Transverse colon (tissue), 4 donors: ENCODE measurements at regions not wholly inside any gene's neighbourhood (a gene's known extent, or its start where the extent isn't known, plus 50 kb on each side); places are given as distances from the start of the nearest gene placed in this dataset.

Experiments used
- DNase-seq: peaks from one replicate; pipeline ENCODE4 v3.0.0-alpha.2; 2019
- H3K27ac ChIP-seq, 4 donors: fragments of 200-600 bp; sonication (generic); 2 replicates each; pipeline ENCODE4 v1.5.1; 2016 to 2018; ENCODE audit warnings: inconsistent platforms in 4 of 4
- H3K27me3 ChIP-seq: fragments of 200-600 bp; sonication (generic); 2 replicates; pipeline ENCODE4 v1.5.1; 2017; ENCODE audit warnings: inconsistent platforms
- H3K36me3 ChIP-seq, 4 donors: fragments of 200-600 bp; sonication (generic); 2 replicates each; pipeline ENCODE4 v1.5.1; 2017 to 2019; ENCODE audit warnings: inconsistent platforms in 4 of 4
- H3K4me1 ChIP-seq, 4 donors: fragments of 200-600 bp; sonication (generic); 2 replicates each; pipeline ENCODE4 v1.5.1; 2017 to 2020; ENCODE audit warnings: inconsistent platforms in 4 of 4
- H3K4me3 ChIP-seq, 4 donors: fragments of 200-600 bp; sonication (generic); 1 replicate in 1 of 4; 2 replicates in 3 of 4; pipeline versions ENCODE4 v1.5.1 to v1.6.1; 2017 to 2019; ENCODE audit warnings: inconsistent platforms in 4 of 4
- H3K9me3 ChIP-seq, 2 donors: fragments of 200-600 bp; sonication (generic); 2 replicates each; pipeline ENCODE4 v1.5.1; 2017 to 2019; ENCODE audit warnings: inconsistent platforms in 2 of 2
- CTCF ChIP-seq, 5 experiments: fragments of 200-600 bp in 3 of 5; fragments of 450-650 bp in 2 of 5; sonication (generic) in 3 of 5; IDR thresholded peaks; 1 replicate in 2 of 5; 2 replicates in 3 of 5; pipeline ENCODE4 v1.5.1; 2016 to 2017; ENCODE audit warnings: antibody characterized with exemption in 5 of 5, inconsistent platforms in 3 of 5, mild to moderate bottlenecking in 2 of 5, moderate library complexity in 1 of 5
- EP300 ChIP-seq: sonication (generic); formaldehyde crosslinking; IDR thresholded peaks from one replicate; pipeline ENCODE4 v1.6.1; 2017; ENCODE audit warnings: antibody characterized with exemption, low read depth
- POLR2A ChIP-seq: fragments of 450-650 bp; IDR thresholded peaks from one replicate; pipeline ENCODE4 v1.6.1; 2016; ENCODE audit warnings: antibody characterized with exemption, mild to moderate bottlenecking, moderate library complexity
- POLR2AphosphoS5 ChIP-seq, 3 donors: sonication (generic); formaldehyde crosslinking; IDR thresholded peaks; one replicate each; pipeline ENCODE4 v1.6.1; 2016; ENCODE audit warnings: antibody characterized with exemption in 3 of 3
- WGBS, 2 donors: methylation state at CpG; one replicate each; pipeline ENCODE4 v1.1.5; 2018; ENCODE audit warnings: low coverage in 1 of 2; 5-methylcytosine and 5-hydroxymethylcytosine counted together
- in situ Hi-C, 4 donors: fragments of 200-750 bp; cut with MboI; loops; one replicate each; pipeline versions ENCODE4 v1.15.0 to v1.15.1; 2017; ENCODE audit warnings: low sequenced_read_pairs in 3 of 4, low pct_ligation_motif_present in 1 of 4, low pct_unique_long_range_greater_than_20kb in 1 of 4
- intact Hi-C: fragments of 100-400 bp; cut with DNase I; formaldehyde crosslinking; loops from one replicate; pipeline ENCODE4 v1.15.1; 2023; ENCODE audit warnings: low total_unique reads

GRCh38 chr10:131691481-131692090 lies 209.2 kb upstream of the PPP2R2D start:
- Histone ChIP-seq H3K27ac (no peak overlapping the region), H3K9me3 (no peaks in the 10 kb centered on the region), H3K36me3 (no peaks in the 10 kb centered on the region), H3K27me3 (no peaks in the 10 kb centered on the region), H3K4me1 (no peaks in the 10 kb centered on the region), H3K4me3 (no peak overlapping the region)
- DNase-seq, result no peak
- TF ChIP-seq EP300, result no peak
- no peak for TF ChIP-seq POLR2A
- no peak for TF ChIP-seq CTCF (IDR thresholded peaks at IDR 0.05)
- TF ChIP-seq POLR2AphosphoS5 (IDR thresholded peaks at IDR 0.05), result no peak
- in situ Hi-C loops (no loop called here), intact Hi-C loops (no loop called here)
- 69 to 100% methylated on average over 2 to 15 of the region's 16 CpGs for WGBS, 2 donors

DNA sequence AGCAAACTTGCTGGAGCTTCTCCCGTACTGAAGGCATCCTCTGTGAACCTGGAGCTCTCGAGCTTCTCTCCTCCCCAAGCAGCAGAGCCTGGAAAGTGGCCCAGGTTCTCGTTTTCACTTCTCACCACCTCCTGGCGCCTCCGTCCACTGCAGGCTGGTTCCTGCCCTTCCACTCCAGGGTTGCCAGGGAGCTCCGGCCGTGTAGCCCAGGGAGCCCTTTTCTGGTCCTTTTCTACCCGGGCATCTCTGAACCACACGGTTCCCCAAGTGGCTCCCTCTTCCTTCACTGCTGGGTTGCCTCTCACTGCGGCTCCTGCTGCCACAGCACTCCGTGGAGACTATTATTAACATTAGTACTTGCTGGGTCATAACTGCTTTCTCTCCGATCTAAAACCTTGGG lies 208.6 kb upstream of the PPP2R2D start:
- no peak for DNase-seq
- intact Hi-C loops (no loop called here), in situ Hi-C loops (no loop called here)
- Histone ChIP-seq H3K27me3 (no peaks in the 10 kb centered on the region), H3K27ac (no peak overlapping the region), H3K4me3 (no peak overlapping the region), H3K4me1 (no peaks in the 10 kb centered on the region), H3K36me3 (no peaks in the 10 kb centered on the region), H3K9me3 (no peaks in the 10 kb centered on the region)
- no peak for TF ChIP-seq EP300
- TF ChIP-seq POLR2AphosphoS5 (IDR thresholded peaks at IDR 0.05), result no peak
- no peak for TF ChIP-seq POLR2A
- no peak for TF ChIP-seq CTCF (IDR thresholded peaks at IDR 0.05)
- WGBS, 2 donors, result 65 to 74% methylated on average over 10 to 12 of the region's 12 CpGs

DNA sequence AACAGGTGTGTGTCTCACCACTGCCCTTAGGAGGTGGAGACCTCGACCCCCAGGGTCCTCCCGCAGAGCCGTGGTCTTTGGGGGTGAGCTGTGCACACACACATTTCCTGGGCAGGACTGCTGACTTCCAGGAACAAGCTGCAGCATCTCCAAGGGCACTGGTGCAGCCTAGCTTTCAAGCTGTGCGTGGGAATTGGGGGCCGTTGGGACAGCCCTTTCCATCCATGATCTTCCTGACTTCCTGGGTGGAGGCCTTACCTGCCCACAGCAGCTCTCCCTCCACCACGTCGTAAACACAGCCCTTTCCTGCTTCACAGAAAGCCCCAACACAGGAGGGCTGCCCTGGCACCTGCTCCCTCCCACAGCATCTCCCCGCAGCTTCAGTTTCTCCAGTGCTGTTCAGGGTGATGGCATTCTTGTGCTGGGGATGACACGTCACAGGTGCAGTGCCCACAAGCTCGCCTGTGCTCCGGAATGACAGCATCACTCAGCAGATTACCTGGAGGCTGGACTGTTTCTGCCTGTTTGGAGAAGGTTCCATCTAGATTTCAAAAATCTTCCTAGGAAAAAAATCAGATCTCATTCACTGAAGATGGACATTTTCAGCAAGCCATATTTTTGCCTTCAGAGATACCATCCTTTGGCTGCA lies 208.0 kb upstream of the PPP2R2D start:
- no peak for TF ChIP-seq EP300
- no peak for TF ChIP-seq POLR2A
- no peak for TF ChIP-seq POLR2AphosphoS5 (IDR thresholded peaks at IDR 0.05)
- no peak for TF ChIP-seq CTCF (IDR thresholded peaks at IDR 0.05)
- H3K27ac ChIP-seq, result no peak overlapping the region
- H3K27me3 ChIP-seq, result no peaks in the 10 kb centered on the region
- intact Hi-C loops, result no loop called here
- H3K4me3 ChIP-seq, result no peak overlapping the region
- H3K36me3 ChIP-seq, result no peaks in the 10 kb centered on the region
- no peak for DNase-seq
- in situ Hi-C loops, result no loop called here
- H3K4me1 ChIP-seq, result no peaks in the 10 kb centered on the region
- no peaks in the 10 kb centered on the region for H3K9me3 ChIP-seq
- WGBS, 2 donors, result 67% methylated on average over 10 of the region's 11 CpGs; no CpG with 5 or more reads in 1 of the 2 donors

DNA sequence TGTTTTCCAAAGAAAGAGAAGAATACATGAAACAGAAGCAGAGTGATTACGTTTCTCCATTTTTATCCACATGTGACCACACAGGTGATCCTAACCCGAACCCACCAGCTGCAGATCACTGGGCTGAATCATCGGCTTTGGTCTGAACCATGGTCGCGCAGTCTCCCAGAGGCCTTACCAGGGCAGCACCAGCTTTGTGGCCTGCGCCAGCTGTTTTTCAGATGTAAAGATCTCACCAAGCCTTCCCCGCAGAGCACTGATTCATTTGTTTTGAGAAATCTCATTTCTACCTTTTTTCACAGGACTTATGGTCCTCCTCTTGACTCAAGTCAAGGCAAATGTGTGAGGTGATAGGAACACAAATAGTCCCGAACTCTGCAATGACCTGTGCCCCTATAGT lies 207.0 kb upstream of the PPP2R2D start:
- in situ Hi-C loops, result no loop called here

More for the DNA sequence above, 207.0 kb upstream of the PPP2R2D start:
- TF ChIP-seq POLR2A (no peak), POLR2AphosphoS5 (IDR thresholded peaks at IDR 0.05) (no peak), CTCF (IDR thresholded peaks at IDR 0.05) (no peak), EP300 (no peak)
- Histone ChIP-seq H3K36me3 (no peaks in the 10 kb centered on the region), H3K4me3 (no peak overlapping the region), H3K27me3 (no peaks in the 10 kb centered on the region), H3K27ac (no peak overlapping the region), H3K9me3 (no peaks in the 10 kb centered on the region), H3K4me1 (no peaks in the 10 kb centered on the region)
- intact Hi-C loops, result no loop called here
- DNase-seq, result no peak
- WGBS, 2 donors, result 81% methylated on average over 8 of the region's 8 CpGs; no CpG with 5 or more reads in 1 of the 2 donors
